SK-N-SH (cell line): ENCODE measurements at regions not wholly inside any gene's neighbourhood (a gene's known extent, or its start where the extent isn't known, plus 50 kb on each side); places are given as distances from the start of the nearest gene placed in this dataset.

Experiments
- CTCF ChIA-PET: fragments of 300-600, 350-600 bp; formaldehyde crosslinking; extraction: SDS; loops from one replicate; lab custom pipeline; 2021; lab: Yijun Ruan, JAX
- POLR2A ChIA-PET: fragments of 350-600 bp; sonication (Branson Sonifier 250); formaldehyde crosslinking; extraction: SDS; loops from one replicate; lab custom pipeline; 2020; ENCODE audit warnings: antibody characterized with exemption, inconsistent platforms; lab: Yijun Ruan, JAX
- DNase-seq: peaks from one replicate; pipeline ENCODE4 v3.0.0; 2012
- H2AFZ ChIP-seq: fragments of 200-600 bp; sonication (generic); 2 replicates; pipeline ENCODE4 v1.8.1; 2016; ENCODE audit warnings: antibody characterized with exemption, mild to moderate bottlenecking, low read depth
- H3F3A ChIP-seq: fragments of 200-600 bp; sonication (generic); replicated peaks from 2 replicates; pipeline ENCODE3; 2016; ENCODE audit warnings: antibody characterized with exemption, mild to moderate bottlenecking; ENCODE audit not compliant: insufficient read depth
- H3K27ac ChIP-seq, 2 experiments: fragments of 200-500 bp in 1 of 2; fragments of 200-600 bp in 1 of 2; sonication (Bioruptor generic) in 1 of 2; sonication (generic), shearing (Covaris generic) in 1 of 2; 2 replicates each; pipeline versions ENCODE4 v1.5.1 to v1.6.1; 2014 to 2016; ENCODE audit warnings: low read depth in 2 of 2, inconsistent platforms in 1 of 2, low read length in 1 of 2, mild to moderate bottlenecking in 1 of 2, mixed read lengths in 1 of 2
- H3K27me3 ChIP-seq: fragments of 200-600 bp; sonication (generic), shearing (Covaris generic); 2 replicates; pipeline ENCODE4 v1.6.1; 2016; ENCODE audit warnings: mixed run types; ENCODE audit not compliant: insufficient read depth
- H3K36me3 ChIP-seq, 2 experiments: fragments of 200-500 bp in 1 of 2; fragments of 200-600 bp in 1 of 2; sonication (Bioruptor generic) in 1 of 2; sonication (generic) in 1 of 2; replicated peaks in 1 of 2; 2 replicates each; pipeline versions ENCODE3 to v1.5.1; 2014 to 2016; ENCODE audit warnings: low read length in 1 of 2, mild to moderate bottlenecking in 1 of 2; ENCODE audit not compliant: insufficient read depth in 2 of 2, control insufficient read depth in 1 of 2
- H3K4me1 ChIP-seq, 2 experiments: fragments of 200-500 bp in 1 of 2; fragments of 200-600 bp in 1 of 2; sonication (Bioruptor generic) in 1 of 2; sonication (generic), shearing (Covaris generic) in 1 of 2; 2 replicates each; pipeline versions ENCODE4 v1.5.1 to v1.6.1; 2014 to 2016; ENCODE audit warnings: low read depth in 1 of 2, low read length in 1 of 2, mixed run types in 1 of 2; ENCODE audit not compliant: insufficient read depth in 2 of 2, control insufficient read depth in 1 of 2
- H3K4me2 ChIP-seq: fragments of 200-600 bp; sonication (generic), shearing (Covaris generic); 2 replicates; pipeline ENCODE4 v1.6.1; 2017; ENCODE audit warnings: mixed run types
- H3K4me3 ChIP-seq, 2 experiments: fragments of 200-500 bp in 1 of 2; fragments of 200-600 bp in 1 of 2; sonication (Bioruptor generic) in 1 of 2; sonication (generic), shearing (Covaris generic) in 1 of 2; 2 replicates each; pipeline versions ENCODE4 v1.5.1 to v1.8.1; 2014 to 2016; ENCODE audit warnings: low read depth in 2 of 2, inconsistent platforms in 1 of 2, low read length in 1 of 2, mild to moderate bottlenecking in 1 of 2, mixed read lengths in 1 of 2, moderate library complexity in 1 of 2
- H3K79me2 ChIP-seq: fragments of 200-600 bp; sonication (generic); 2 replicates; pipeline ENCODE4 v1.8.1; 2017; ENCODE audit warnings: mild to moderate bottlenecking; ENCODE audit not compliant: insufficient read depth
- H3K9ac ChIP-seq: fragments of 200-600 bp; sonication (generic); 2 replicates; pipeline ENCODE4 v1.6.1; 2017; ENCODE audit warnings: mixed run types
- H3K9me2 ChIP-seq: fragments of 200-600 bp; sonication (generic); 2 replicates; pipeline ENCODE4 v1.6.1; 2017; ENCODE audit warnings: mixed run types
- H3K9me3 ChIP-seq: fragments of 200-600 bp; sonication (generic); 2 replicates; pipeline ENCODE4 v1.6.1; 2017; ENCODE audit warnings: mixed run types, mild to moderate bottlenecking, moderate library complexity
- H4K20me1 ChIP-seq: fragments of 200-600 bp; sonication (generic); 2 replicates; pipeline ENCODE4 v1.6.1; 2017; ENCODE audit warnings: mild to moderate bottlenecking, mixed run types; ENCODE audit not compliant: insufficient read depth
- CTCF ChIP-seq: fragments of 200-600 bp; sonication (generic); IDR thresholded peaks from 2 replicates; pipeline ENCODE4 v1.6.1; 2017; ENCODE audit warnings: antibody characterized with exemption, mild to moderate bottlenecking, moderate library complexity
- ELF1 ChIP-seq: IDR thresholded peaks from 2 replicates; pipeline ENCODE4 v1.4.0; 2012
- FOXJ3 ChIP-seq: sonication (generic); formaldehyde crosslinking; IDR thresholded peaks from 2 replicates; pipeline ENCODE4 v1.5.1; 2020; ENCODE audit warnings: mild to moderate bottlenecking, missing genetic modification reagents
- GABPA ChIP-seq: IDR thresholded peaks from 2 replicates; pipeline ENCODE4 v1.4.0; 2012; ENCODE audit warnings: low read depth, mild to moderate bottlenecking
- GATA2 ChIP-seq: sonication (generic); formaldehyde crosslinking; IDR thresholded peaks from 2 replicates; pipeline ENCODE4 v1.5.0; 2020; ENCODE audit warnings: mild to moderate bottlenecking, missing genetic modification reagents
- JUND ChIP-seq: IDR thresholded peaks from 2 replicates; pipeline ENCODE4 v1.4.0; 2012
- NFIC ChIP-seq: IDR thresholded peaks from 2 replicates; pipeline ENCODE4 v1.4.0; 2012; ENCODE audit warnings: borderline replicate concordance
- RAD21 ChIP-seq: IDR thresholded peaks from 2 replicates; pipeline ENCODE4 v1.6.1; 2012; ENCODE audit warnings: mild to moderate bottlenecking, low read length
- RCOR1 ChIP-seq: fragments of 150-350 bp; IDR thresholded peaks from 2 replicates; pipeline ENCODE4 v1.6.1; 2017; ENCODE audit warnings: antibody characterized with exemption, low read length
- REST ChIP-seq: IDR thresholded peaks from 2 replicates; pipeline ENCODE4 v1.6.1; 2012; ENCODE audit warnings: mild to moderate bottlenecking, low read depth, low read length, moderate library complexity
- RFX5 ChIP-seq: IDR thresholded peaks from 2 replicates; pipeline ENCODE4 v1.6.1; 2012; ENCODE audit warnings: mild to moderate bottlenecking, improper control_type of control experiment, low read length
- SIN3A ChIP-seq: IDR thresholded peaks from 2 replicates; pipeline ENCODE4 v1.6.1; 2012; ENCODE audit warnings: low read depth, mild to moderate bottlenecking, low read length, moderate library complexity, borderline replicate concordance
- TAF1 ChIP-seq: IDR thresholded peaks from 2 replicates; pipeline ENCODE4 v1.6.1; 2012; ENCODE audit warnings: low read depth, mild to moderate bottlenecking, low read length, moderate library complexity, borderline replicate concordance
- TCF12 ChIP-seq: IDR thresholded peaks from 2 replicates; pipeline ENCODE4 v1.4.0; 2012
- TEAD4 ChIP-seq: IDR thresholded peaks from 2 replicates; pipeline ENCODE4 v1.4.0; 2012; ENCODE audit warnings: mild to moderate bottlenecking, borderline replicate concordance; ENCODE audit not compliant: insufficient read depth
- YY1 ChIP-seq: IDR thresholded peaks from 2 replicates; pipeline ENCODE4 v1.4.0; 2012; ENCODE audit warnings: low read depth, mild to moderate bottlenecking
- WGBS: methylation state at CpG from one replicate; pipeline ENCODE4 v1.1.6; 2017; ENCODE audit warnings: low lambda C conversion rate; 5-methylcytosine and 5-hydroxymethylcytosine counted together
- TF ChIP-seq, protein P1 (sequence below): IDR thresholded peaks from 2 replicates; pipeline ENCODE4 v1.4.0; 2012; ENCODE audit warnings: low read depth
- TF ChIP-seq, protein P2 (sequence below): IDR thresholded peaks from 2 replicates; pipeline ENCODE4 v1.4.0; 2012; ENCODE audit warnings: low read depth, borderline replicate concordance
- TF ChIP-seq, protein P3 (sequence below): IDR thresholded peaks from 2 replicates; pipeline ENCODE4; 2012
- TF ChIP-seq, protein P4 (sequence below): fragments of 150-350 bp; IDR thresholded peaks from 2 replicates; pipeline ENCODE4 v1.6.1; 2017; ENCODE audit warnings: antibody characterized with exemption, low read length, low read depth, borderline replicate concordance

- Histone ChIP-seq H3K4me3 (no peak overlapping the region), H3K9me3 (no peaks in the 10 kb centered on the region), H3K27me3 (no peaks in the 10 kb centered on the region), H3K79me2 (no peaks in the 10 kb centered on the region), H2AFZ (no peak overlapping the region), H3K4me2 (no peak overlapping the region), H3K9ac (no peak overlapping the region), H3K27ac (no peak overlapping the region), H4K20me1 (no peaks in the 10 kb centered on the region), H3K36me3 (no peaks in the 10 kb centered on the region), H3K9me2 (no peaks in the 10 kb centered on the region), H3F3A (no peaks in the 10 kb centered on the region), H3K4me1 (peaks cover 0 to 4% of the 10 kb centered on the region in 2 experiments; a peak in 1 of 4 replicates)
- POLR2A ChIA-PET, result no interaction called here
- TF ChIP-seq NFIC, result peak; percentile 34; the same call in 1 of the 2 replicates
- no peak for TF ChIP-seq GABPA
- 75% methylated on average over 4 of the region's 4 CpGs for WGBS
- CTCF ChIA-PET, result no interaction called here
- DNase-seq, result no peak
Measured at GRCh38 chr1:238063454-238063853, 172.7 kb upstream of the ZP4 start.

GRCh38 chr1:238061967-238062613 lies 171.4 kb upstream of the ZP4 start:
- WGBS, result 58% methylated on average over 3 of the region's 3 CpGs
- no peak overlapping the region for H3K9ac ChIP-seq
- no peaks in the 10 kb centered on the region for H3K36me3 ChIP-seq
- H3K9me3 ChIP-seq, result no peaks in the 10 kb centered on the region
- no peaks in the 10 kb centered on the region for H3K27me3 ChIP-seq
- H3K27ac ChIP-seq, result peak overlapping the region; percentile 12 to 28; a peak in 2 of 4 replicates
- no peaks in the 10 kb centered on the region for H3K9me2 ChIP-seq
- DNase-seq, result no peak
- no peak for TF ChIP-seq TEAD4
- TF ChIP-seq, protein P1, sequence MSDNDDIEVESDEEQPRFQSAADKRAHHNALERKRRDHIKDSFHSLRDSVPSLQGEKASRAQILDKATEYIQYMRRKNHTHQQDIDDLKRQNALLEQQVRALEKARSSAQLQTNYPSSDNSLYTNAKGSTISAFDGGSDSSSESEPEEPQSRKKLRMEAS, result no peak
- TF ChIP-seq TCF12, result no peak
- TF ChIP-seq, protein P2, sequence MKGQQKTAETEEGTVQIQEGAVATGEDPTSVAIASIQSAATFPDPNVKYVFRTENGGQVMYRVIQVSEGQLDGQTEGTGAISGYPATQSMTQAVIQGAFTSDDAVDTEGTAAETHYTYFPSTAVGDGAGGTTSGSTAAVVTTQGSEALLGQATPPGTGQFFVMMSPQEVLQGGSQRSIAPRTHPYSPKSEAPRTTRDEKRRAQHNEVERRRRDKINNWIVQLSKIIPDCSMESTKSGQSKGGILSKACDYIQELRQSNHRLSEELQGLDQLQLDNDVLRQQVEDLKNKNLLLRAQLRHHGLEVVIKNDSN, result no peak
- no peak for TF ChIP-seq RAD21
- no peak for TF ChIP-seq TAF1
- TF ChIP-seq REST, result no peak
- TF ChIP-seq CTCF, result no peak
- no peak for TF ChIP-seq FOXJ3 (CRISPR knock-in tag)
- TF ChIP-seq YY1, result no peak
- no peak for TF ChIP-seq GATA2 (CRISPR knock-in tag)
- TF ChIP-seq, protein P3, sequence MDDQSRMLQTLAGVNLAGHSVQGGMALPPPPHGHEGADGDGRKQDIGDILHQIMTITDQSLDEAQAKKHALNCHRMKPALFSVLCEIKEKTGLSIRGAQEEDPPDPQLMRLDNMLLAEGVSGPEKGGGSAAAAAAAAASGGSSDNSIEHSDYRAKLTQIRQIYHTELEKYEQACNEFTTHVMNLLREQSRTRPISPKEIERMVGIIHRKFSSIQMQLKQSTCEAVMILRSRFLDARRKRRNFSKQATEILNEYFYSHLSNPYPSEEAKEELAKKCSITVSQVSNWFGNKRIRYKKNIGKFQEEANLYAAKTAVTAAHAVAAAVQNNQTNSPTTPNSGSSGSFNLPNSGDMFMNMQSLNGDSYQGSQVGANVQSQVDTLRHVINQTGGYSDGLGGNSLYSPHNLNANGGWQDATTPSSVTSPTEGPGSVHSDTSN, result no peak
- TF ChIP-seq RCOR1, result no peak
- TF ChIP-seq, protein P4, sequence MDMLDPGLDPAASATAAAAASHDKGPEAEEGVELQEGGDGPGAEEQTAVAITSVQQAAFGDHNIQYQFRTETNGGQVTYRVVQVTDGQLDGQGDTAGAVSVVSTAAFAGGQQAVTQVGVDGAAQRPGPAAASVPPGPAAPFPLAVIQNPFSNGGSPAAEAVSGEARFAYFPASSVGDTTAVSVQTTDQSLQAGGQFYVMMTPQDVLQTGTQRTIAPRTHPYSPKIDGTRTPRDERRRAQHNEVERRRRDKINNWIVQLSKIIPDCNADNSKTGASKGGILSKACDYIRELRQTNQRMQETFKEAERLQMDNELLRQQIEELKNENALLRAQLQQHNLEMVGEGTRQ, result no peak
- TF ChIP-seq SIN3A, result no peak
- TF ChIP-seq JUND, result no peak
- no peak for TF ChIP-seq GABPA
- no peak for TF ChIP-seq ELF1
- no peak for TF ChIP-seq RFX5
- H3K4me2 ChIP-seq, result 0 out of 2 replicates have a peak overlapping the region, but pooled peaks have one; percentile 2
- H3K79me2 ChIP-seq, result no peaks in the 10 kb centered on the region
- H3K4me3 ChIP-seq, result no peak overlapping the region
- H2AFZ ChIP-seq, result peak overlapping the region; percentile 27
- POLR2A ChIA-PET, result no interaction called here
- CTCF ChIA-PET, result interaction anchor here (0.9 to 1.8 kb wide), 2 partner anchors 9 to 40 kb away, joined by 3 to 4 read pairs; no protein-coding TSS in a partner anchor
- peaks cover 0 to 4% of the 10 kb centered on the region in 2 experiments; a peak in 1 of 4 replicates for H3K4me1 ChIP-seq
- H4K20me1 ChIP-seq, result no peaks in the 10 kb centered on the region
- H3F3A ChIP-seq, result no peaks in the 10 kb centered on the region
